IgD-negative memory B cell (primary cell): ENCODE measurements at regions not wholly inside any gene's neighbourhood (a gene's known extent, or its start where the extent isn't known, plus 50 kb on each side); places are given as distances from the start of the nearest gene placed in this dataset.
"Not testable (repeated sequence)": the region's sequence is repeated elsewhere in the genome, so short reads cannot be mapped to it uniquely, and the experiment has no call there.

Experiments
- H3K27ac Mint-ChIP-seq, 3 donors: one replicate each; pipeline ENCODE4 v1.8.0; 2020 to 2022; ENCODE audit warnings: mild to moderate bottlenecking in 3 of 3, mixed read lengths in 3 of 3, moderate library complexity in 1 of 3
- H3K27me3 Mint-ChIP-seq: one replicate; pipeline ENCODE4 v1.8.0; 2021; ENCODE audit warnings: mixed read lengths
- H3K36me3 Mint-ChIP-seq: one replicate; pipeline ENCODE4 v1.8.0; 2020; ENCODE audit warnings: mild to moderate bottlenecking, mixed read lengths
- H3K4me1 Mint-ChIP-seq, 3 donors: one replicate each; pipeline ENCODE4 v1.8.0; 2020 to 2022; ENCODE audit warnings: mixed read lengths in 3 of 3, mild to moderate bottlenecking in 1 of 3
- H3K4me3 Mint-ChIP-seq, 4 donors: one replicate each; pipeline ENCODE4 v1.8.0; 2020 to 2022; ENCODE audit warnings: mild to moderate bottlenecking in 4 of 4, mixed read lengths in 4 of 4, moderate library complexity in 3 of 4
- H3K9me3 Mint-ChIP-seq, 3 donors: one replicate each; pipeline ENCODE4 v1.8.0; 2020 to 2021; ENCODE audit warnings: mixed read lengths in 3 of 3, mild to moderate bottlenecking in 1 of 3

- Mint-ChIP-seq H3K4me3 (no peak overlapping the region), H3K4me1 (peaks cover 0 to 2% (median 0%) of the 10 kb centered on the region in 3 donors), H3K27me3 (no peaks in the 10 kb centered on the region), H3K27ac (no peak overlapping the region), H3K36me3 (no peaks in the 10 kb centered on the region), H3K9me3 (peaks cover 2 to 3% (median 2%) of the 10 kb centered on the region in 3 donors)
Measured at GRCh38 chr5:3511934-3512333, 83.7 kb upstream of the IRX1 start.

- Mint-ChIP-seq H3K4me1 (peaks cover 0 to 2% (median 0%) of the 10 kb centered on the region in 3 donors), H3K9me3 (peaks cover 2 to 3% (median 2%) of the 10 kb centered on the region in 3 donors), H3K4me3 (no peak overlapping the region), H3K27ac (no peak overlapping the region), H3K27me3 (no peaks in the 10 kb centered on the region), H3K36me3 (no peaks in the 10 kb centered on the region)
Measured at GRCh38 chr5:3511519-3511918, 84.1 kb upstream of the IRX1 start.

GRCh38 chr5:3510642-3511417 lies 84.8 kb upstream of the IRX1 start:
- H3K4me3 Mint-ChIP-seq: no peak overlapping the region
- H3K27me3 Mint-ChIP-seq: no peaks in the 10 kb centered on the region
- H3K4me1 Mint-ChIP-seq: peaks cover 0 to 2% (median 0%) of the 10 kb centered on the region in 3 donors
- H3K27ac Mint-ChIP-seq: peak overlapping the region in 1 of 3 donors; percentile 73
- peaks cover 2 to 8% (median 5%) of the 10 kb centered on the region in 3 donors for H3K9me3 Mint-ChIP-seq
- H3K36me3 Mint-ChIP-seq: no peaks in the 10 kb centered on the region

- Mint-ChIP-seq H3K27ac (no peak overlapping the region), H3K4me1 (no peaks in the 10 kb centered on the region), H3K27me3 (no peaks in the 10 kb centered on the region), H3K9me3 (peaks cover 2 to 8% (median 5%) of the 10 kb centered on the region in 3 donors), H3K4me3 (no peak overlapping the region), H3K36me3 (no peaks in the 10 kb centered on the region)
Measured at GRCh38 chr5:3509290-3509689, 86.3 kb upstream of the IRX1 start.

- Mint-ChIP-seq H3K4me1 (no peaks in the 10 kb centered on the region), H3K27ac (no peak overlapping the region), H3K9me3 (peaks cover 4 to 8% (median 8%) of the 10 kb centered on the region in 3 donors), H3K4me3 (no peak overlapping the region), H3K36me3 (no peaks in the 10 kb centered on the region), H3K27me3 (no peaks in the 10 kb centered on the region)
Measured at GRCh38 chr5:3508395-3508794, 87.2 kb upstream of the IRX1 start.

GRCh38 chr5:3490957-3491507 lies 104.6 kb upstream of the IRX1 start:
- H3K4me3 Mint-ChIP-seq: no peak overlapping the region
- no peak overlapping the region for H3K27ac Mint-ChIP-seq
- no peaks in the 10 kb centered on the region for H3K27me3 Mint-ChIP-seq
- H3K4me1 Mint-ChIP-seq: peaks cover 0 to 1% (median 0%) of the 10 kb centered on the region in 3 donors
- peaks cover 4 to 10% (median 6%) of the 10 kb centered on the region in 3 donors for H3K9me3 Mint-ChIP-seq
- H3K36me3 Mint-ChIP-seq: peaks cover 2% of the 10 kb centered on the region

- Mint-ChIP-seq H3K9me3 (peaks cover 4 to 10% (median 6%) of the 10 kb centered on the region in 3 donors), H3K4me1 (peaks cover 0 to 1% (median 0%) of the 10 kb centered on the region in 3 donors), H3K27me3 (no peaks in the 10 kb centered on the region), H3K27ac (no peak overlapping the region), H3K4me3 (no peak overlapping the region), H3K36me3 (peaks cover 2% of the 10 kb centered on the region)
Measured at GRCh38 chr5:3489239-3489843, 106.3 kb upstream of the IRX1 start.

- H3K27ac Mint-ChIP-seq: no peak overlapping the region
- H3K4me3 Mint-ChIP-seq: no peak overlapping the region
- H3K9me3 Mint-ChIP-seq: peaks cover 0 to 4% (median 2%) of the 10 kb centered on the region in 3 donors
- H3K36me3 Mint-ChIP-seq: peaks cover 1% of the 10 kb centered on the region
- no peaks in the 10 kb centered on the region for H3K4me1 Mint-ChIP-seq
- H3K27me3 Mint-ChIP-seq: no peaks in the 10 kb centered on the region
Measured at GRCh38 chr5:3484836-3485235, 110.8 kb upstream of the IRX1 start.

GRCh38 chr5:3481175-3481574 lies 114.5 kb upstream of the IRX1 start:
- H3K9me3 Mint-ChIP-seq: peaks cover 0 to 5% (median 4%) of the 10 kb centered on the region in 3 donors
- H3K27ac Mint-ChIP-seq: no peak overlapping the region
- no peak overlapping the region for H3K4me3 Mint-ChIP-seq
- no peaks in the 10 kb centered on the region for H3K4me1 Mint-ChIP-seq
- peaks cover 1% of the 10 kb centered on the region for H3K36me3 Mint-ChIP-seq
- no peaks in the 10 kb centered on the region for H3K27me3 Mint-ChIP-seq

GRCh38 chr5:3475674-3476073 lies 120.0 kb upstream of the IRX1 start:
- Mint-ChIP-seq H3K36me3 (no peaks in the 10 kb centered on the region), H3K9me3 (peaks cover 0 to 6% (median 2%) of the 10 kb centered on the region in 3 donors), H3K27me3 (no peaks in the 10 kb centered on the region), H3K4me1 (no peaks in the 10 kb centered on the region), H3K27ac (no peak overlapping the region), H3K4me3 (no peak overlapping the region)

GRCh38 chr5:3466392-3466791 lies 129.2 kb upstream of the IRX1 start:
- Mint-ChIP-seq H3K4me1 (no peaks in the 10 kb centered on the region), H3K36me3 (no peaks in the 10 kb centered on the region), H3K9me3 (peaks cover 4 to 15% (median 6%) of the 10 kb centered on the region in 3 donors), H3K4me3 (no peak overlapping the region), H3K27me3 (no peaks in the 10 kb centered on the region), H3K27ac (no peak overlapping the region)

- Mint-ChIP-seq H3K4me1 (no peaks in the 10 kb centered on the region), H3K9me3 (peaks cover 0 to 5% (median 3%) of the 10 kb centered on the region in 3 donors), H3K36me3 (no peaks in the 10 kb centered on the region), H3K27me3 (no peaks in the 10 kb centered on the region), H3K4me3 (no peak overlapping the region), H3K27ac (no peak overlapping the region)
Measured at GRCh38 chr5:3460416-3460815, 135.2 kb upstream of the IRX1 start.

- Mint-ChIP-seq H3K4me1 (no peaks in the 10 kb centered on the region), H3K9me3 (peaks cover under 1 to 4% (median under 1%) of the 10 kb centered on the region in 3 donors), H3K4me3 (no peak overlapping the region), H3K36me3 (peaks cover 3% of the 10 kb centered on the region), H3K27me3 (no peaks in the 10 kb centered on the region), H3K27ac (no peak overlapping the region)
Measured at GRCh38 chr5:3456121-3456681, 139.4 kb upstream of the IRX1 start.

GRCh38 chr5:3454028-3454427 lies 141.6 kb upstream of the IRX1 start:
- H3K9me3 Mint-ChIP-seq, H3K27ac Mint-ChIP-seq: not testable (repeated sequence)

GRCh38 chr5:3452622-3453021 lies 143.0 kb upstream of the IRX1 start:
- peaks cover 5% of the 10 kb centered on the region for H3K36me3 Mint-ChIP-seq
- H3K4me1 Mint-ChIP-seq: no peaks in the 10 kb centered on the region
- H3K27me3 Mint-ChIP-seq: no peaks in the 10 kb centered on the region
- no peak overlapping the region for H3K27ac Mint-ChIP-seq
- peaks cover 0 to 4% (median 0%) of the 10 kb centered on the region in 3 donors for H3K9me3 Mint-ChIP-seq
- no peak overlapping the region for H3K4me3 Mint-ChIP-seq

More at GRCh38 chr5:3454028-3454427, 141.6 kb upstream of the IRX1 start:
- not testable (repeated sequence) for H3K27me3 Mint-ChIP-seq, H3K4me3 Mint-ChIP-seq, H3K36me3 Mint-ChIP-seq, H3K4me1 Mint-ChIP-seq
